KG1 (cell line): ENCODE measurements at regions not wholly inside any gene's neighbourhood (a gene's known extent, or its start where the extent isn't known, plus 50 kb on each side); places are given as distances from the start of the nearest gene placed in this dataset.

Source experiments
- DNase-seq: peaks from one replicate; lab custom pipeline; 2025; lab: John Stamatoyannopoulos, UW

DNA sequence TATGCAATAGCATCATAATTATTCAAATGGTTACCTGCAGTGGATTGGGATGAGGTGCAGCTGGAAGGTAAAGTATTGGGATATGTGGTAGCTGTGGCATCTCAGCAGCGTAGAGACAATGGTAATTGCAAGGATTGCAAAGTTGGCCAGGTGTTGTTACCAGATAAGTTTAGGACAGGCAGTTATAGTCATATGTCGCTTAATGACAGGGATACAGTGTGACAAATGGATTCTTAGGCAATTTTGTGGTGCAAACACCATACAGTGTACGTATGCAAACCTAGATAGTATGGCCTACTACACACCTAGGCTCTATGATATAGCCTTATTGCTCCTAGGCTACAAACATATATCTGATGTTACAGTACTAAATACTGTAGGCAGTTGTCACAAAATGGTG is 163.5 kb upstream of the LYZL2 start:
- no peak for DNase-seq

DNA sequence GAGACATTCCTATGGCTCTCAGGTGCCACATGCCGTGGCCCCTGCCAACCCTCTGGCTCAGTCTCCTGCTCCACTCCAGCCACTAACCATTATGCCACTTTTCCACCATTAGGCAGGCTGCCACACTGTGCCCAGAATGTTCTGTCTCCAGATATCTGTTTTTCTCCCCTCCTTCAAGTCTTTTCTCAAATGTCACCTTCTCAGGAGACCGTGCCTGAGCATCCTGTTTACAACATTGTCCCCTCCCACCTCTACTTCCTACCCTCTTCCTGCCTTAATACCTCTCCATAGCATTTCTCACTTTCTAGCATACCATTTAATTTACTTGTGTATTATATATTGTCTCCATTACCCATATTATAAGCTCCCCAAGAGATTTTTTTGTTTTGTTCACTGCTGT is 162.5 kb upstream of the LYZL2 start:
- no peak for DNase-seq

DNA sequence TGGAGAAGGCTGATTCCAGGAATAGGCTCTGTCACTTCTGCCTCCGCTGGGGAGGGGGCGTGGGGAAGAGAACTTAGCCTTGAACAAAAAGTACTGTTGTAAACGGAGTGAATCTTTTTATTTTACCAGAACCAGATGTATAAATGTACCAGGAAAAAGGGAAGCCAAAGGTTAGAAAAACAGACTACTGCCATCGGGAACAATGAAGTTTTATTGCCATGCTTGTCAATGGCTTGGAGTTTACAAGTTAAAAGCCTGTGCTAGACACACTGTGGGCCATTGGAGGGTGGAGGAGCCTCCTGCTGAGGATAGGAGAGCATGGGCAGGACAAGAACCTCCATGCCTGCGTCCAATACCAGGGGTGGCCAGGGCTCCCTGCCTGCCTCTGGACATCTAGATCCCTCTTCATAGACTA is 161.7 kb upstream of the LYZL2 start:
- no peak for DNase-seq

DNA sequence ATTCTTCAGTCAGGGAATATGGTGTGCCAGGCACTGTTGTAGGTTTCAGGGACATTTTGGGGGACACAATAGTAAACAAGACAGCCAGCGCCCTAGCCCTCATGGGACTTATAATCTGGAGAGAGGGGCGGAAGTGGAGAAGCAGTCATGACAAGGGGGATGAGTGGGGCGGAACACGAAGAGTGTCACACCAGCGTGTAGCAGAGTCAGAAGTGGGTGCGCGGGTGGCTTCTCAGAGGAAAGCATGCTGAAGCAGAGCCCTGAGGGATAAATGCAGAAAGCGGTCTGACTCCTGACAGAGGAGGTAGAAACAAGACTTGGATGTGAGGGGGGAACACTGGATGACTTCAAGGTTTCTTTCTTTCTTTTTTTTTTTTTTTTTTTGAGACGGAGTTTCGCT is 160.3 kb upstream of the LYZL2 start:
- DNase-seq: no peak

DNA sequence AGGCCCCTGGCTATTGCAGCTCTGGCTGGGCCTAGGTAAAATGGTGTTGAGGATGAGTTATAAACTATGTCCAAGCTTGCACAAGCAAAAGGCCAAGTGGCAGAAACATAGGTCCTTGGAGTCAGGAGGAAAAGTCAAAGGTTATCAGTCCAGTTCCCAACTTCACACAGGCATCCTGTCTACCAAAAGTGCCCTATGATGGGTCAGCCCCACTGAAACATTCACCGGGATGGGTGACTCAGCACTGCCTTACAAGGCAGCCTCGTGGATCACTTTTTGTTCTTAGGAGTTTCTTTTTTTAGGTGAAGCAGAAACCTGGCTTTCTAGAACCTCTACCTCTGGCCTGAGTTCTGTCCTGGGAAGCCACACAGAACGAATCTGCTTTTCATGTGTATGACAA is 158.8 kb upstream of the LYZL2 start:
- DNase-seq: no peak

DNA sequence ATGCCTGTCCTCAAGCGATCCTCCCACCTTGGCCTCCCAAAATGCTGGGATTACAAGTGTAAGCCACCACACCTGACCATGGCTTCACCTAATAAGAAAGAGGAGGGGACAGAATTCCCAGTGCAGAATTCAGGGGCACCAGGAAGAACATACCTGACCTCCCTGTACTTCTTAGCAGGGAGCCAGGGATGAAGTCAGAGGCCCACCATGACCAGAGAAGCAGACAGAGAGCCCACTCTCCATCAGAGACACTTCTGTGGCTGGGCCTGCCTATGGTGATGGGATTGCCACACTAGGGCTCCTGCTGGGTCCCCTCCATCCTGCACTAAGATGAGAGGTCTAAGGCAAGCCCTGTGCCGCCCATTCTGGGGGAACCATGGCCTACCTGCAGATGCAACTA is 157.4 kb upstream of the LYZL2 start:
- no peak for DNase-seq

DNA sequence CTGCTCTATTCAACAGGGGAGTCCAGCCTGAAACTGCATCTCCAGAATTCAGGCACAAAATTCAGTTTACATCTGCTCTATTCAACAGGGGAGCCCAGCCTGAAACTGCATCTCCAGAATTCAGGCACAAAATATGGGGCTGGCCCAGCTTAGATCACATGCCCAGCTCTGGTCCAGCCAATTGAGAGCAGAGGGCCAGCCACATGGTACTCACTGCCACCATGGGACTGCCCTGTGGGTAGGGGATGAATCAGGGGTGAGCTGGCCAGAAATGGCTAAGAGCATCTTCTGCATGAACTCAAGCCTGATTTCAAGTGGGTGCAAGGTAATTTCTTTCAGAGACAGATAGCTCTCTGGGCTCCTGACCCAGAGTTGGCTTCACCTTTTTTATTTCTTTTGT is 156.6 kb upstream of the LYZL2 start:
- no peak for DNase-seq

DNA sequence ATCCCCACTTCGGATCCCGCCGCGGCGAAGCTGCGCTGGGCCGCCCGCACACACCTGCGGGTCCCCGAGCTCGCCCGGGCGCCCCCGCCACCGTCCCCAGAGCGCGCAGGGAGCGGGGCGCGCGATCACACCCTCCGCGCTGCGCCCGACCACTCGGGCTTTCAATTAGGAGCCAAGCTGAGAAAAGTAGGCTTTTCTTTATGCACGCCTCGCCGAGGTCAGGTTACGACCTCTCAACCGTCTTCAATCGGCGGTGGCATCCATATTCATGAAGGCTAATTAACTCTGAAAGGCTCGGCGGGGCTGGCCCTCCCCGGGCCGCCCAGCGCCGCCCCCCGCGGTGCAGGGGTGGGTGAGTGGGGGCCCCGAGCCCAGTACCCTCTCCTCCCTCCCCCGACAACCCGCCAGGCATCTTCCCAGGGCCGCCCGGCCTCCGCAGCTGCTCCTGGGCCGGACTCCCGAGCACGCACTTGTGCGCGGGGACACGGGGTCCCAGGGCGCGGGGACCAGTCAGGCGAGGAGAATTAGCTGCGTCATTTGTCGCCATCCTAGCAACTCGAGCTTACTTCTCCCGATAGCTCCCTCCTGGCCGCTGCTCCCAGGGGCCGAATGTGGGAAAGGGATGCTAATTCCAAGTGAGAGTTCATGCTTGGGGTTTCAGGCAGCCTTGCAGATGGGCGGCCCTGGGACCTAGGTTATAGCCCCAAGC is 155.5 kb upstream of the LYZL2 start:
- DNase-seq: no peak

DNA sequence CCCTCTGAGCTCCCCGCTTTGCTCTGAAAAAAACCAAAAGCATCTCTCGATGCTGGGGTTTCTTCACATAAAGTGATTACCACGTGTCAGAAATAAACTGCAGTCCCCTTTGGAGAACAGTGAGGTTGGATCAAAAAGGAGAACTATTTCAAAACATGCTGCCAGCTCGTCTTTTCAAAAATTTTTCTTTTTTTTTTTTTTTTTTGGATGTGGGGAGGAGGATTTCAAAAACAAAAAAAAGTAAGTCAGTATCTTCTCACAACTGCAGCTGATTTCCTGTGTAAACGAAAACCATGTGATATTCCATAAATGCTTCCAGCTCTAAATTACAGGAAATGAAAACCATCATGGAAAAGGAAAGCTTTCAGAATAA is 155.0 kb upstream of the LYZL2 start:
- DNase-seq: no peak

DNA sequence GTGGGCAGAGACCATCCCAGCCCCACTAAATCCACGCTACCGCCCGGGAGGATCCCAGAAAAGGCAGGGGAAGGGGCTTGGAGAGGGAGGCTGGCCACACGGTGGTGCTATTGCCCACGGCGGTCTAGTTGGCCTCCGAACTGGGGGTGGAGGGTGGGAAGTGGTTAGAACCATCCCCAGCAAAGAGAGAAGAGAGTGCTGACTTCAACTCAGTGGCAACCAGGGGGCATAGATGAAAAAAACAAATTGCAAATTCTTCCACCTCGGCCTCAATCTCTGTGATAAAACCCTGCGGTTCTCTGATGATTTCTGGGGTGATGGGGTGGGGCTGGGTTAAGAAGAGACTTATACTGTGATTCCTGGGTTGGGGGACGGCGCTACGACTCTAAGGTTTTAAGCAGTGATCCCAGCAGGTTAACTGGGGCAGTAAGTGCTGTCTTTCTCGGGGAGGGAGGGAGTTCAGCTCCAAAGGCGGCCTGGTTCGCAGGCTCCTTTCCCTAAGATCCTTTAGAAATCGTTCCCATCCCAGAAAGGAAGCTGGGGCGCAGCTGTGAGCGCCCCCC is 154.5 kb upstream of the LYZL2 start:
- peak; percentile 36 for DNase-seq

DNA sequence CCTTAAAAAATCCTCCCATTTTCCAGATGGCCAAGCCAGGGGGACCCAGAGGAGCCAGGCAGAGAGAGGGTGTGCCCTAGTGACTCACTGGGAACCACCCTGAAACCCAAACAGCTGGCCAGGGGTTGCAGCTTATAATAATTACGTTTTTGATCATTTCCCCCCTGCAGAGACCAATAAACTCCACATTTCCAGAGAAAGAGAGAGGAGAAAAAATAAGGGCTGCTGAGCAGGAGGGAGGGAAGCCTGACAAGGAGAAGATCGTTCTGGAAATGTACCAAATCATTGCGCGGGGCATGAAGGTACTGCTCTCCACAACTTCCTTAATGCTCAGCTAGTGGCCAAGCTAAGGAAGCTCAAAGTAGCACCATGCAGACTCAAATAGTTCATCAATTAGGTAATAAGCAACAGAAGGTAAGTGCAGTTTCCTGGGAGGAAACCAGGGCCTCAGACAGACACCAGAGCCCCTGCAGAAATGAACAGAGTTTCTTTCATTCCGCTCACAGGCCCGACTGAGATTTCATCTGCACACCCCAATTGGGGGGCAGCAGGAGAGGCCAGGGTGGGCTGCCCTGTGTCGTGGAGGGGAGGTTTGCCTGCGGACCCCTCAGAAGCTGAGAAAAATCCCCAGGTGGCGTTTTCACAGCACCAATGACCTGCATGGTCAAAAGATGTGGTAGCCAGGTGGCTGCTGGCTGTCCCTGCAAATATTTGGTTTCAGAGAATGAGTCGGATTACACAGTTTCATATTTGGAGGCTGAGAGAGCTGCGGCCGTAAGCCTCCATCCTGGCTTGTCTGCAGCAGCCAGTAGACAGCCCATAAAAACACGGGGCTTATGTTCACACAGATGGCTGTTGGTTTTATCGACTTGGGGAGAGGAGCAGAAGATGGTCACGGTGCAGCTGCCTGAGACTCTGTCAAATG is 153.2 kb upstream of the LYZL2 start:
- no peak for DNase-seq

DNA sequence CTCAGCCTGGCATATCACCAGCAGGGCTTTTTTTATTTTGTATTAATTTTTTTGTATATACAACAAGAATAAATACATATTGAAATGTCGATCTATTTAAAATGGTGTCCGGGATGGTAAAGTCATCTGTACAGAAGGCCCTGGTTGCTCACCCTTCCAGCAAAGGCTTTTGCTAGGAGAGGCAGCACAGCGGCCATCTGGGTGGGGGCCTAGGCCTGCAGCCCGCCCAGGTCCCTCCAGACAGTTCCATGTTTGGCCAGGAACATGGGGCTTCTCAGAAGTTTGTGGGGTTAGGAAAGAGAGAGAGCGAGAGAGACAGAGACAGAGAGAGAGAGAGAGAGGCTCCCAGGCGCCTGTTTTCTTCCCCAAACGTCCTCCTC is 152.6 kb upstream of the LYZL2 start:
- DNase-seq: no peak

DNA sequence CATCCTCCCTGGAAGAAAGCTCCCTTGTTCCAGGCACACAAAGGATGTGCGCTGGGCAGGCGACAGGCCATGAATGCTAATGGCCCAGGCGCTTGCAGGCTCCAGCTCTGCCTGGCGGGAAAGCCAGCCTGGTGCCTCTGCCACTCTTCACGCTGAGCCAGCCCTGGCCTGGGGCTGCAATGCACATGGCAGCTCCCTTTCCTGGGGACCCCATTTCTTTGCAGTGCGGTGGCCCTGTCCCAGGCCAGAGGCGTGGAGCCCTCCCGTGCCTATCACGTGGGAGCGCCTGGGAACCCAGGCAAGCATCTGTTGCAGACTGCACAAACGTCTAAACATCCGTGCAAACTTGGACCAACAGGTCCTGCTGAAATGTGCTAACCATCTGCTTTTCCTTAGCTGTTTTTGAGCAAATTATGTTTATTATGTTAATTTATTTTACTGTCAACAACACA is 152.1 kb upstream of the LYZL2 start:
- no peak for DNase-seq

DNA sequence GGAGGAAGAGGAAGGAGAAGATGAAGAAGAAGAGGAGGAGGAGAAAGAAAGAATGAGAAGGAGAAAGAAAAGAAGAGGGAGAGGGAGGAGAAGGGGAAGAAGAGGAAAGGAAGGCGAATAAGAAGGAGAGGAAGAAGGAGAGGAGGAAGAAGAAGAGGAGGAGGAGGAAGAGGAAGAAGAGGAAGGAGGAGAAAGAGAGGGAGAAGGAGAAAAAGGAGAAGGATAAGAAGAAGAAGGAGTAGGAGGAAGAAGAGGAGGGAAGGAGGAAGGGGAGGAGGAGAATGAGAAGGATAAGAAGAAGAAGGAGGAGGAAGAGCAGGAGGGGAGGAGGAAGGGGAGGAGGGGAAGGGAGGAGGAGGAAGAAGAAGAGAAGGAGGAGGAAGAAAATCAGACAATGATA is 149.2 kb upstream of the LYZL2 start:
- no peak for DNase-seq

DNA sequence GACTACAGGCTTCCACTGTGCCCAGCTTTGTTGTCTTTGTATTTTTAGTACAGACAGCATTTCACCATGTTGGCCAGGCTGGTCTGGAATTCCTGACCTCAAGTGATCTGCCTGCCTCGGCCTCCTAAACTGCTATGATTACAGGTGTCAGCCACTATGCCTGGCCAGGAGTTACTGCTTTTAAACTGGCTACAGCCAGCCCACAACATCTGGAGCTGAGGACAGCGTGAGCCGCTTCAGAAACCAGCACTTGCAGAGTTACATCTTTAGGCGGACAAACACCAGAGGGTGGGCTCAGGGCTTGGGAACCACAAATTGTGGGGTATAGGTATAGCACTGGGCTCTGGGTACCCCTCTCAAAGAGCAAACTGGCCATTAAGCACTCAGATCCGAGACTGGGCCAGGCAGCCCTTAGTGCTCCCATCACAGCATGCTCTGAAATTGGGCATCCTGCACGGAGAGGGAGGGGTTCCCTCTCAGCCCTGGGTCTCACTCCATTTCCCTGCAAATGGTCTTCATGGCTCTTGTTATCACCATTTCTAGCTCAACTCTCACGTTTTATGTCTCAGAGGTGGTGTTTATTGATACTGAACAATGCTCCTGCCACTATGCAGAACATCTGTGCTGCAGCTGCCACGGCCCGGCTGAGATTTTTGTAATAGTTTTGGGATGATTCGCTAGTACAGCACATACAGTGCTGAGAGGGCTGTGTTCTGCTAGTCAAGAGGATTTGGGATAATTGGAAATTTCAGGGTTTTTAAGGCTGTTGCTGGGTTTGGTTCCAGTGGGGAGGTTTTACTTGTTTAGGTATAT is 146.4 kb upstream of the LYZL2 start:
- no peak for DNase-seq

DNA sequence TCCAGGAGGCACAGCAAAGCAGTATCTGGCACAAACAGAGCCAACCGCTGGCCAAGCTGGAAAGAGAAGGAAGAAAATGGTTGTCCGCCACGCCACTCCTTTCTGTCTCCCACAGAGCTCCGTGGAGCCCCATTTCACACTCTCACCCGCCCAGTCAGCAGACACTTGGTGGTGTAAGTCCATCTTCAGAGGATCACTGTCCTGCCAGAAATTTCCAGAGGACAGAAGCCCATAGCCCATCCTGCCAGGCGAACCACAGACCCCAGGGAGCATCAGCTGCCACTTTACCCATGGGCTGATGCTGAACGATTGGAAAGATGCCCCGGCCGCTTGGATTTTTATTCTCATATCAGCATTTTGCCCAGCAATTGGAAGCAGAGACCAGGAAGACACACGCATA is 144.7 kb upstream of the LYZL2 start:
- no peak for DNase-seq

DNA sequence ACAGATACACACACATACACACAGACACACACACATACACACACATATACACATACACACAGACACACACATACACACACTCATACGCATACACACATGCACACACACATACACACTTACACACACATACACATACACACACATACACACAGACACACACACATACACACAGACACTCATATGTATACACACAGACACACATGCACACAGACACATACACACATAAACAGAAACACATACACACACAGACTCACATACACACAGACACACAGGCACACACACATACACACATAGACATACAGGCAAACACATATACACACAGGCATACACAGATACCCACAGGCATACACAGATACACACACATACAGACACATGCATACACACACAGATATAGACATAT is 143.9 kb upstream of the LYZL2 start:
- DNase-seq: no peak

DNA sequence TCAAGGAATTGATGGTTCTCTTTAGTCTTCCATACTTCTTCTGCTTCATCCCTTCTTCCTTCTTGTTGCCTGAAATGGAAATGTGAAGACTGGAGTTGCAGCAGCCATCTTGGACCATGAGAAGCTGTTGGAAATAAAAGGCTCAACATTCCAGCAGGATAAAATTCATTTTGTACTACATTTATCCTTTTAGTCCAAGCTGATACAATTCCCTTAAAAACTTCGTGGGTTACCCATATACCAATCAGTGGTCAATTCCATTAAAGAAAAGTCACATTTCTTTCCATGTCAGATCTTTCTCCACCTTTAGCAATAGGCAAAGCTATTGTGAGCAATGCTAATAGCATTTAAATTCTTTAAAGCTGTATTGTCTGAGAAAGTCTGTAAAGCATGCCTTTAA is 141.3 kb upstream of the LYZL2 start:
- DNase-seq: no peak

DNA sequence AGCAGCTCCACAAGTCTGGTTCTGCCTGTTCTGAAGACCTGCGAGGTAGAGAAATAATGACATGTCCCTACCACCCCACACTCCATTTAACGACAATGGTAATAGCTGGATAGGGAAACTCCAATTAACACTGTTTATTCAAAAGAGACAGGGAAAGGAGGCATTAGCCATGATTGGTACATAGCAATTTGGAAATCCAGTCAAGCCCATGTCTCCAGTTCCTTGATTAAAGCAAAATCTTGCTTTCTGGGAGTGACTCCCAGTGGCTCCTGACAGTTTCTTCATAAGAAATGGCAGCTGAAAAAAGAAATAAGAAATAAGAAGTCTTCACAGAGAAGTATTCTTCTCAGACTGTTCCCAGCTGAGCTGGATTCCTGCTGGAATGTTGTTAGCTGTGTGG is 140.7 kb upstream of the LYZL2 start:
- no peak for DNase-seq

DNA sequence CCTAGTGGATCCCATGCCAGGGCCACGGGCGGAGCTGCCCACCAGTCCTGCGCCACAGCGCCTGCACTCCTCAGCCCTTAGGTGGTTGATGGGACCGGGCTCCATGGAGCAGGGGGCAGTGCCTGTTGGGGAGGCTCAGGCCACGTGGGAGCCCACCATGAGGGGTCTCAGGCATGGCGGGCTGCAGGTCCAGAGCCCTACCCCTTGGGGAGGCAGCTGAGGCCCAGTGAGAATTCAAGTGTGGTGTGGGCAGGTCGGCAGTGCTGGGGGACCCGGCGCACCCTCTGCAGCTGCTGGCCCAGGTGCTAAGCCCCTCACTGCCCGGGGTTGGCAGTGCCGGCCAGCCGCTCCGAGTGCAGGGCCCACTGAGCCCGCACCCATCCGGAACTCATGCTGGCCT is 139.8 kb upstream of the LYZL2 start:
- no peak for DNase-seq

DNA sequence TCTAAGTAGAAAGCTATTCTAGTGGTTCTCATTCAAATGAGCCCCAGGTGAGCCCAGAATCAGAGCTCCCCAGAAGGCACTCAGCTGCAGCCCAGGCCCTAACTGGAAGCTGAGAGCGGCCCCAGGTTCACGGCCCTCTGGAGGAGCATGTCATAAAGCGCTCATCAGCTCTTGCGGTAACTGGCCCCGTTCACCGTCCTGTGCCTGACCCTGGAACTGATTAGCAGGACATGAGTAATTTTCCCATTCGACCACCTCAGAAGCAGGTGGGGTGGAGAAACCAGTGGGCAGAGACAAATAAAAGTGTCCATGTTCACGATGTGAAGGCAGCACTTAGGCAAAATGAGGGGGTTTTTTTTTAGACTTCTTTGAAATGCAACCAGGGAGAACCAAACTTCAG is 136.1 kb upstream of the LYZL2 start:
- DNase-seq: no peak

DNA sequence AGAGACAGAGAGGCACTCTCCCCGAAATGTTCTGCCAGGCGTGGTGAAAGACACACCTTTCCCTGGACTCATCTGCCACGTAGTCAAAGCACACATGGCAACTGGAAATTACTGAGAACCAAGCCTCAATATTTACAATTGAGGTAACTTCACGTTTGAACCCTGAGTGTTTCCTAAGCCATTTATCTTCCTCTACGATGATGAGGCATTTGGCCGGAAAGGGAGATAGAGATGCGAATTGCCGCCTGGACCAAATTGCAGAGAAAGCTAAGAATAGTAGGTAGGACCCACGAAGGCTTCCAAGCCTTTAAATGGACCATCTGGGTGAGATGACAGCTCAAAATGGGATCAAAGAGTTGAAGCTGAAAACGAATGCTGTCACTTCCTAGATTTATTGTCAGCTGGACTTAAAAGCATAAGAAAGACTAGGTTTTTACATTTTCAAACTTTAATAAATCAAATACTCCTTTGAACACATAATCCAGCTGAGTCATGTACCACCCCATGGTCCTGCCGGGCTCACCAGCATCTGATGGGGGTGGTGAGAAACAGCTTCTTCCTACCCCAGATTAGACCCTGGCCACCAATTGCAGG is 135.6 kb upstream of the LYZL2 start:
- DNase-seq: no peak
